ENCODE measurements at regions not wholly inside any gene's neighbourhood (a gene's known extent, or its start where the extent isn't known, plus 50 kb on each side); places are given as distances from the start of the nearest gene placed in this dataset.
"Not testable (repeated sequence)": the region's sequence is repeated elsewhere in the genome, so short reads cannot be mapped to it uniquely, and the experiment has no call there.

DNA sequence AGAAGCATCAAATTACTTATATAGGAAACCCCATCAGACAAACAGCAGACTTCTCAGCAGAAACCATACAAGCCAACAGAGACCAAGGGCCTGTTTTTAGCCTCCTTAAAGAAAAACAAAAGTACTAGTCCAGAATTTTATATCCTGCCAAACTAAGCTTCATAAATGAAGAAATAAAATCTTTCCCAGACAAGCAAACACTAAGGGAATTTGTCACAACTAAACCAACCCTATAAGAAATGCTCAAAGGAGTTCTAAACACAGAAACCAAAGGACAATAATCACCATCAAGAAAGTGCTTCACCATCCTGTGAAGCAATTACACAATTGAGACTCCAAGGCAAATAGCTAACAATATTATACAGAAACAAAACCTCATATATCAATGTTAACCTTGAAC is 238.6 kb downstream of the NKX6-1 start:
- POLR2A ChIA-PET: no interaction called here
- DNase-seq (ENCODE audit: extremely low spot score): no peak
- TF ChIP-seq LEF1 (IDR thresholded peaks at IDR 0.05; ENCODE audit: borderline replicate concordance): no peak
- CTCF ChIA-PET: interaction anchor here (1.3 kb wide), 1 partner anchor 191 kb away, joined by 3 read pairs; no protein-coding TSS in a partner anchor

DNA sequence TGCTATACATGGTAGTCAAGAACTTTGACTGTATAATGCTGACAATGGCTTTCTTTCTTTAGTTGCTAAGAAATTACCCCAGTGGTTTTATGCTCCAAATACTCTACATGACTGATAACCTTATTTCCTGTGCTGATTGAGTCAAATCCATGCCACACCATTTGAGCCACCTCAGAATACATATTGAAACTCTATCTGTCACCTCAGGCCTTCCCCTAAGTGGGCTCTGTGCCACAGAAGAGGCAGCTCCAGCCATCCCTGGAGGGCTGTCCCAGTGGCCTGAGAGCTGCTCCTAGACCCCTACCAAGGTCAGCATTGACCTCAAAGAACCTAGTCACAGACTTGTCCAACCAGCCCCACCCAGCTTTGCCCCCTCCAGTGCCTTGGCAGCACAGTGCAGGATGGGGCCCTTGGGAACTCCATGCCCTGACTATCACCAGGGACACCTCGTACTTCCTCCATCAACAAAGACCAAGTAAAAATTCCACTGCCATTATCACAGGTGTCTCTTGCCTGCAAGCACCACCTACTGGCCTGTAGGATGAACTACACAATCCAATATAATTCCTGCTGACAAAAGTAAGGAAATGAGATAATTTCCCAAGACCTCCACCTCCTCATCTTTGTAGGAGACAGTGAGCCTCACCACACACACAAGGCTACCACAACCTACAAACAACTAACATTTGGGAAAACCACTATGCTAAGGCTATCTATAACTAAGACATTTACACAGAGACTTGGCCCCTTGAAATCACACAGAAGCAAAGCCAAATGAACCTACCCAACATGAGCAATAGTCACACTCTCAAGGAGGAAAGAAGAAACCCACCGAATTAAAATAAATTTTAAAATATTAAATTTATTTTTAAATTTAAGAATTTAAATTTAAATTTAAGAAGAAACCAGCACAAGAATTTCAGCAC is 239.9 kb downstream of the NKX6-1 start:
- peak; percentile 18 for DNase-seq (ENCODE audit: extremely low spot score)
- POLR2A ChIA-PET: no interaction called here
- CTCF ChIA-PET: no interaction called here
- TF ChIP-seq L3MBTL2 (conservative IDR thresholded peaks at IDR 0.05): no peak
- TF ChIP-seq ELF4 (IDR thresholded peaks at IDR 0.05): no peak
- no peak for TF ChIP-seq ARNT (IDR thresholded peaks at IDR 0.05)
- TF ChIP-seq SP1 (IDR thresholded peaks at IDR 0.05): no peak
- TF ChIP-seq NFRKB (IDR thresholded peaks at IDR 0.05): no peak
- no peak for TF ChIP-seq CTBP1 (IDR thresholded peaks at IDR 0.05; ENCODE audit: borderline replicate concordance)
- TF ChIP-seq, protein P1, sequence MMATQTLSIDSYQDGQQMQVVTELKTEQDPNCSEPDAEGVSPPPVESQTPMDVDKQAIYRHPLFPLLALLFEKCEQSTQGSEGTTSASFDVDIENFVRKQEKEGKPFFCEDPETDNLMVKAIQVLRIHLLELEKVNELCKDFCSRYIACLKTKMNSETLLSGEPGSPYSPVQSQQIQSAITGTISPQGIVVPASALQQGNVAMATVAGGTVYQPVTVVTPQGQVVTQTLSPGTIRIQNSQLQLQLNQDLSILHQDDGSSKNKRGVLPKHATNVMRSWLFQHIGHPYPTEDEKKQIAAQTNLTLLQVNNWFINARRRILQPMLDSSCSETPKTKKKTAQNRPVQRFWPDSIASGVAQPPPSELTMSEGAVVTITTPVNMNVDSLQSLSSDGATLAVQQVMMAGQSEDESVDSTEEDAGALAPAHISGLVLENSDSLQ (IDR thresholded peaks at IDR 0.05): no peak
- TF ChIP-seq HDGF (IDR thresholded peaks at IDR 0.05; ENCODE audit: borderline replicate concordance): no peak
- no peak for TF ChIP-seq SUZ12 (IDR thresholded peaks at IDR 0.05)

DNA sequence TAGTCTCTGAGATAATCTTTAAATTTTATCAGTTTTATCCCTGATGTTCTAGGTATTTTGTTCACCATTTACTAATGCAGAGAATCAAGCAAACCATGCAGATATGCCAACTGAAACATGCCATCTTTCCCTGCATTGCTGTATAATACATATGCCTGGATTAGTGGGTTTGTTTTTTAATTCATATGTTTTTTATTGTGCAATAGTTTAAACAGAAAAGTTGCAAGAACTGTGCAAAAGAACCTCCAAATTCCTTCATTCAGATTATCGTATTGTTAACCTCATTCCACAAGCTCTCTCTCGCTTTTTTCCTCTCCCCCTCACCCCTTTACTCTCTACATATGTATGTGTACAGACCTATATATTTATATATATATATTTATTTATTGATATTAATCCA is 244.6 kb downstream of the NKX6-1 start:
- CTCF ChIA-PET: no interaction called here
- DNase-seq (ENCODE audit: extremely low spot score): no peak
- POLR2A ChIA-PET: no interaction called here
- TF ChIP-seq ELF4 (IDR thresholded peaks at IDR 0.05) (no peak), CTBP1 (IDR thresholded peaks at IDR 0.05; ENCODE audit: borderline replicate concordance) (no peak), SUZ12 (IDR thresholded peaks at IDR 0.05) (no peak), HDGF (IDR thresholded peaks at IDR 0.05; ENCODE audit: borderline replicate concordance) (no peak), LEF1 (IDR thresholded peaks at IDR 0.05; ENCODE audit: borderline replicate concordance) (no peak), BHLHE40 (IDR thresholded peaks at IDR 0.05; ENCODE audit: borderline replicate concordance) (no peak), FOXA1 (IDR thresholded peaks at IDR 0.05) (no peak), ZNF384 (IDR thresholded peaks at IDR 0.05) (no peak), FOXK2 (IDR thresholded peaks at IDR 0.05) (no peak), SP1 (IDR thresholded peaks at IDR 0.05) (no peak), FOXM1 (IDR thresholded peaks at IDR 0.05; ENCODE audit: borderline replicate concordance) (no peak), NFRKB (IDR thresholded peaks at IDR 0.05) (no peak), ARNT (IDR thresholded peaks at IDR 0.05) (no peak), L3MBTL2 (conservative IDR thresholded peaks at IDR 0.05) (no peak), TARDBP (IDR thresholded peaks at IDR 0.05) (no peak)
- TF ChIP-seq, protein P1 (IDR thresholded peaks at IDR 0.05): no peak

- ChIA-PET CTCF (no interaction called here), POLR2A (no interaction called here)
- no peak for TF ChIP-seq SP1 (IDR thresholded peaks at IDR 0.05)
- TF ChIP-seq, protein P1 (IDR thresholded peaks at IDR 0.05): 0 out of 2 replicates have a peak, but pooled peaks have one; percentile 13
- DNase-seq (ENCODE audit: extremely low spot score): no peak
Observed at GRCh38 chr4:84249521-84249920, 249.6 kb downstream of the NKX6-1 start.

DNA sequence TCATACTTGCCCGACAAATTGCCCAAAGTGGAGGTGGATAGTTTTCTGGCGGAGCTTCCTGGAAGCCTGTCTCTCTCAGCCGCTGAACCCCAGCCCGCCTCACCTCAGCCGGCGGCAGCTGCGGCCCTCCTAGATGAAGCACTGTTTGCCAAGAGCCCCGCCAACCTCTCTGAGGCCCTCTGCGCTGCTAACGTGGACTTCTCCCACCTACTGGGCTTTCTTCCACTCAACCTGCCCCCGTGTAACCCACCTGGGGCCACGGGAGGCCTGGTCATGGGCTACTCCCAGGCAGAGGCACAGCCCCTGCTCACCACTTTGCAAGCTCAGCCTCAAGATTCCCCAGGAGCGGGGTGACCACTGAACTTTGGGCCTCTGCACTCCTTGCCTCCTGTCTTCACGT is 254.1 kb downstream of the NKX6-1 start:
- POLR2A ChIA-PET; DNase-seq (ENCODE audit: extremely low spot score); CTCF ChIA-PET: not testable (repeated sequence)

GRCh38 chr4:84244346-84244801 is 254.7 kb downstream of the NKX6-1 start:
- POLR2A ChIA-PET; CTCF ChIA-PET; DNase-seq (ENCODE audit: extremely low spot score): not testable (repeated sequence)

GRCh38 chr4:84243685-84244084 is 255.4 kb downstream of the NKX6-1 start:
- CTCF ChIA-PET: no interaction called here
- DNase-seq (ENCODE audit: extremely low spot score): no peak
- POLR2A ChIA-PET: no interaction called here
- TF ChIP-seq TARDBP (IDR thresholded peaks at IDR 0.05) (no peak), ZNF384 (IDR thresholded peaks at IDR 0.05) (no peak), LEF1 (IDR thresholded peaks at IDR 0.05; ENCODE audit: borderline replicate concordance) (no peak), BHLHE40 (IDR thresholded peaks at IDR 0.05; ENCODE audit: borderline replicate concordance) (no peak), FOXA1 (IDR thresholded peaks at IDR 0.05) (no peak), NFRKB (IDR thresholded peaks at IDR 0.05) (no peak), SP1 (IDR thresholded peaks at IDR 0.05) (no peak), SUZ12 (IDR thresholded peaks at IDR 0.05) (no peak), ARNT (IDR thresholded peaks at IDR 0.05) (no peak), HDGF (IDR thresholded peaks at IDR 0.05; ENCODE audit: borderline replicate concordance) (no peak), CTBP1 (IDR thresholded peaks at IDR 0.05; ENCODE audit: borderline replicate concordance) (no peak), FOXK2 (IDR thresholded peaks at IDR 0.05) (no peak)
- TF ChIP-seq, protein P1 (IDR thresholded peaks at IDR 0.05): no peak
